DMS79 (cell line): ENCODE measurements at regions not wholly inside any gene's neighbourhood (a gene's known extent, or its start where the extent isn't known, plus 50 kb on each side); places are given as distances from the start of the nearest gene placed in this dataset.
"Not testable (repeated sequence)": the region's sequence is repeated elsewhere in the genome, so short reads cannot be mapped to it uniquely, and the experiment has no call there.

Experiments
- DNase-seq: peaks from one replicate; lab custom pipeline; 2025; lab: John Stamatoyannopoulos, UW

DNA sequence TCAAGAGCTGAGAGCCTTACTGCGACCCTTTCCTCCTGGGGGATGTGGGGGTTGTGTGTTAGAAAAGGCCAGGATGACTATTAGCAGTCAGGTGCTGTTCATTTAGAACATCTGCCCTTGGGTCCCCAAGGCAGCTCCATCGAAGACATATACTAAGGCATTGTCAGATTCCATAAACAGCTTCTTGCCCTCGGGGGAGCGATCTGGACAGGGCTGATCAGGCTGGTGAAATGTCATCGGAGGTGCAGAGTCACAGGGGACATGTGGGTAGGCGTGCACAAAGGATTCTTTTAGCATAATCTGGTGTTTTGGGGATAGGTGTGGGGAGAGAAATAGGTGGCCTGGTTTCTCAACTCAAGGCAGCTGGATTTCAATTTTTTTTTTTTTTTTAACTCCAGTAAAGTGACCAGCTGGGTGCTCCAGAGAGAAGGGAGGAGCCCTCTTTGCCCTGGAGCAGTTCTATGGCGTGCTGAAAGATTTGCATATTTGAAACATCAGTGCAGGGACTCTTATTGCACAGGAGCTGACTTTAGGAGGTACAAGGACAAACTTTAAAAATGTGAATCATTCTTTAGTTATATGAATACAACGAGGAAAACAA, 160.1 kb downstream of the SUDS3 start:
- no peak for DNase-seq

DNA sequence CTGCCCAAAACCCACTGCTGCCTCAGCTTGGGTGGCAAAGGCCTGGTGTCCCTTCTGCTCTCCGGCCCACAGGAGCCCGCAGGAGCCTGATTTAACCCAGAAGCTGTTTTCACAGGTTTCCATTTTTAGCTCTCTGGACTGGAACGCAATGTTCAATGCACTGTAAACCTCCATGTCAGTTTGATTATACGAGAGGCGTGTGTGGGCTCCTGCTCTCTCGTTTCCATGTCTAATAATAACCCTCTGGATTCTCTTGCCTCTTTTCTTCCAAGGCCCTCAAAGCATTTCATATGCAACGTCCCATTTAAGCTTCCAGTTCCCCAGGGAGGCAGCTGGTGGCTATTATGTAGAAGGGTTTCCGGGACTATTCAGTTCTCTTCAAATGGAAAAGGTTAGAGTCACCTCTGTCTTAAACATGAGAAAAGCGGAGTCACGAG, 161.1 kb downstream of the SUDS3 start:
- peak; percentile 67 for DNase-seq

DNA sequence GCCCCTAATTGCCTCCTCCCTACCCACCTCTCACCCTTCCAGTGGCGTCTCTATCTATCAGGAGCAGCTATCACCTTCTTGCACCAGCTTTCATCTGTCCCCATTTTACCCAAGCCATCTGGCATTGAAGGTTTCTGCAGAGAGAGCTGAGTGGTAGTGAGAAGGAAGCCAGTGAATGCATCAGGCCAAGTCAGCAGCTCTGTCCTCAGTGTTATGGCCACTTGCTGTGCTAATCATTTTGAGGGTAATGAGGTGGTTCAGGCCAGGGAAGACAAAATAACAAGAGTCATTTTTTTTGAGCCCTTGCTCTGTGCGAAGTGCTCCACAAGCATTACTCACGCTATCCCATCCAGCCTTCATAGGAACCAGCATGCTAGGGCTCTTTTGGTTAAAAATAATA, 164.7 kb downstream of the SUDS3 start:
- DNase-seq, result no peak

DNA sequence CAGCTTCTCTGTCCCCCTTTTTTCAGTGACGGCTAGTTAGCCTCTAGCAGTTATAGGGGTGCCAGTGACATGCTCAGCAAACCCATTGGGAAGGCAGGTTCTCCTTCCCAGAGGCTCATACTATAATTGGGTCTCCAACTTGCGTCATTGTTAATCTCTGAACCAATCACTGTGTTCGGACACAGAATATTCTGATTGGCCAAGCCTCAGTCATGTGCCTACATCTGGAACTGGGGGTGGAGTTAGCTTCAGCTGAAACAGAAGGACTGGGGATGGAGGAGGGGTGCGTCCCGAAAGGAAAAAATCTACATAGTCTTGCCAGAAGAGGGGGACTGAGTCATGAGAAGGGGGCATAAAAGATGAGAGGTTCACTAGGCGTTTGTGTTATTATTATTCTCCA, 165.6 kb downstream of the SUDS3 start:
- no peak for DNase-seq

DNA sequence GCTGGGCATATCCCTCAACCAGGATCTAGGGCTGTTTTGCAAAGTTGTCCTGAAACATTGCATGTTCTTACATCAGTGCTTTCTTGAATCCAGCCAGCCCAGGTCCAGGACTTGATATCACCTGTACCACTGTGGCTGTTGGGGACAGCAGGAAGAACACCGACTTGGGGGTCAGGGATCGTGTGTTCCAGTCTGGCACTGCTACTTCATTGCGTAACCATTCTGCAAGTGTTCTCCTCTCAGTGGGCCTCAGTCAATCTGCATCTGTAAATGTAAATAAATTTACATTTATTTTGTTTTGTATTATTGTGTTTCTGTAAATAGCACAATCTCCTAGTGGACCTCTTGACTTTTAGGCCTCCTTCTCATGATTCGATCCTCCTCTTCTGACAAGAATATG, 167.3 kb downstream of the SUDS3 start:
- no peak for DNase-seq

DNA sequence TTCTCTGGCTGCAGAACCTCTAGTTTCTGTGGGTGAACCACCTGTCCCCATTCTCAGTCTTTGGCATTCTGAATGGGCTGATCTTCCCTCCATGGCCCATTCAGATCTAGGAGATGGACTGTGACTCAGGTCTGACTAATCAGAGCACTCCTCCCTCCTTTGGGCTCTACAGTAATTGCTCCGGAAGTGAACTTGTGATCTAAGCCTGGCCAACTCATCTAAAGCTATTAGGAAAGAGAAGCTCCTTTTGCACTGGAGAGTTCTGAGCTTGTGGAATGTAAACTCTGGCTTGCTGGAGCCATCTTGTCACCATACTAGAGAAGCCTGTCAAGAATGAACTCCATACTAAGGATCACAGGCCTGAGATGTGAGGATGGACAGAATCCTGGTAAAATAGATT, 168.2 kb downstream of the SUDS3 start:
- no peak for DNase-seq

DNA sequence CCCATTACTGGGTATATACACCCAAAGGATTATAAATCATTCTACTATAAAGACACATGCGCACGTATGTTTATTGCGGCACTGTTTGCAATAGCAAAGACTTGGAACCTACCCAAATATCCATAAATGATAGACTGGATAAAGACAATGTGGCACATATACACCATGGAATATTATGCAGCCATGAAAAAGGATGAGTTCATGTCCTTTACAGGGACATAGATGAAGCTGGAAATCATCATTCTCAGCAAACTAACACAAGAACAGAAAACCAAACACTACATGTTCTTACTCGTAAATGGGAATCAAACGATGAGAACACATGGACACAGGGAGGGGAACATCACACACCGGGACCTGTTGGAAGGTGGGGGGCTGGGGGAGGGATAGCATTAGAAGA, 171.3 kb downstream of the SUDS3 start:
- DNase-seq, result not testable (repeated sequence)

DNA sequence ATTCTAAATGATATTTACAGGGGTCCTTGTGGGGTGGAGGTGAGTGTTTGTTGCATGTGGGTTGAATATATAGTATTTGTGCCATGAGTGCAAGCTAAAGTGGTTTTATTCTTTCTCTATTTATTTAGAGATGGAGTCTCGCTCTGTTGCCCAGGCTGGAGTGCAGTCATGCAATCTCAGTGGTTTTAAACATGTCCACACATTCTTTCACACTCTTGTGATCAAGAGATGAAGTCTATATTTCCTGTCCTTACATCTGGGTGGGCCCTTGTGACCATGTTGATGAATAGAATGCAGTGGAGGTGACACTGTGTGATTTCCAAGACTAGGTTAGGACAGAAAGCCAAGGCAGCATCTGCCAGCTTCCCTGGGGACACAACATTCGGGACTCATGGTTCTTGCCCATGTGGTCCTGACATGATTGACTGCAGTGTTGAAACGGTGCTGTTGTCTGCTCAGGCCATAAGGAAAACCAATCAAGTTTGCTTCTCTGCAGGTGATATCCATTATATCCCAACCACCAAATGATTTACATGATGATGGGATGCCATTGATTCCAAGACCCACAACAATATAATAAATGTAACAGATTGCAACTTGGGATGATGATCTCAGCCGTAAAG, 172.6 kb downstream of the SUDS3 start:
- no peak for DNase-seq

DNA sequence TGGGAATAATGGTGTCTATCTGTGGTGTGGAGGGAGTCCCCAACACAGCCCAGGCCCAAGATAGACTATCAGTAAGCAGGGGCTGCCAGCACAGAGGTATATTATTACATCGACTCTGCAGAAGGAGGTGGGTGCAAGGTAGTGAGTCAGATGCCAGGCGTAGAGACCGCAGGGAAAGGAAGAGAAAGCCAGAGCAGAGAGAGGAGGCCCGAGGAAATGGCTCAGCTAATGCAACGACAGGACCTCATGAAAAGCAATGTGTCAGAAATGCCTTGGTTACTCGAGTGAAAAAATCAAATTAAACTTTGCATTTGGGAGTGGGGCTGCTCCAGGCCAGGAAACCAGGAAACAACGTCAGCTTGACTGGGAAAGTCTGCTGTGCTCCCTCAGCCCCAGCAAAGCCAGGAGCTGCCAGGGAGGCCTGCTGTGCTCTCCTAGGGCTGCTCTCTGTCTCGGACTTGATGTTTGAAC, 173.2 kb downstream of the SUDS3 start:
- DNase-seq, result no peak

DNA sequence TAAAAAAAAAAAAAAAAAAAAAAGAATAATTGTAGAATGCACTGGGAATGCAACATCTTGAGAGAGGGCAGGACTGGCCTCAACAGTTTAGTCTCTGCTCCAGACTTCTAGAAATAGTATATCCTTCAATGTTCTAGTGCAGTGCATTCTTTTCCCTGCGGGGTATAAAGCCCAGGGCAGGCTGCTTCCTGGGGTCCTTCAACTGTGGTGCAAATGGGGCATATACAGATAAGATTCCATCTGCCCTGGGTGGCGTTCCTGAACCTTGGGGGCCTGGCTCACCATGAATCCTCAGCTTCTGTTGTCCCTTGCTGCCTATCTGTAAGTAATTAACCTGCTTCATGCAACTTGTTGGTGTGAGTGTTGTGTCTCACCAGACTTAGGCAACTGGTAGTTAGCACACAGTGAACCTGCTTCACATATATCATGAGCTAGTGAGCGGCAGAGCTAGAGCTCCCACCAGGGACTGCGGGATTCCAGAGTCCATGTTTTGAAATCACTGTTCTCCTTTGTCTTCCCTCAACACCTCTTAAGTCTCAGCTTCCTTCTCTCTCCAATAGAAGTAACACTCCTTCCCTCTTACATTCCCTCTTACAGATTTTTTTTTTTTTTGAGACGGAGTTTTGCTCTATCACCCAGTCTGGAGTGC, 177.6 kb downstream of the SUDS3 start:
- no peak for DNase-seq

DNA sequence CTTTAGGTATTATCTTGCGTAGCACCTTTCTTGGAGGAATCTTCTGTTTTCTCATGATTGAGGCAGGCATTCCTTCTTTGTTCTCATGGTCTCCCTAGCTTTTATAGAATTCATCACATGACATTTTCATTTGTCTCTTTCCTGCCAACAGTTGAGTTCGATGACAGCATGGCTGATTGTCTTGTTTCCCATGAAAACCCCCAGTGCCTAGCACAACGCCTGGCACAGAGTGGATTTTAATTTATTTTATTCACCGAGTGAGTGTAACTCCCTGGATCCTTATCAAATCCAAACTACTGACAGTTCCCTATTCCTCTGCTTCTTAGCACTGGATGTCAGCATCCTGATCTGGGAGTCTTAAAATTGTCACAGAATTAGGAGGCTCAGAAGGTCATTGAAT, 182.6 kb downstream of the SUDS3 start:
- DNase-seq, result no peak

DNA sequence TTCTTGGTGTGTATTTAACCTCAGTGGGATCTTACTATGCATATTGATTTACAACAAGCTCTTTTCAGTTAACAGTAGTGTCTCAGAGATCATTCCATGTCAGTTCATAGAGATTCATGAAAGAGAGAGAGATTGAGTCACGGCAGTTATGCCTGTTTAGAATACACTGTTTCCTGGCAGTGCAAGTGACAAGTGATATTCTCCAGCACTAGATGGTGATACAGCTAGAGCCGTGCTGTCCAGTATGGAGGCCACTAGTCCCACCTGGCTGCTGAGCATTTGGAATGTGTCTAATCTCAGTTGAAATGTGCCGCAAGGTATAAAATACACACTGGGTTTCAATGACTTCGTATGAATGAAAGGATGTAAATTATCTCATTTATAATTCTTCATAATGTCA, 184.4 kb downstream of the SUDS3 start:
- DNase-seq, result no peak

DNA sequence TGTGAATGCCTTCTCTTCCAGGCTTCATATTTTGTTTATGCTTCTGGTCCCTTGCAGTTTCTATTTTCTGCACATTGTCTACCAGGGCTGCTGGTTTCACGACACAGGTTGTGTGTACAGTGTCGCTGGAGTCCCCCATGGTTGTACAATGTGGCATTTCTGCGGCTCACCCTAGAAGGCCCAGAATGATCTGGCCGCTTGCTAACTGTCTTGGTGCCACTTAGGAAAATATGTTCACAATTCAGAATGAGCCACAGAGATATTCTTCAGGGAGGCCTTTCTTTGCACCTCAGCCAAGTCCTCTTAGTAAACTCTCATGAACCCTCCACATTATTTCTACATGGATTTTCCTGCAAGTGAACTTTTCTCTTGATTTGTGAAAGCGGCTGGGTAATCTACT, 195.4 kb downstream of the SUDS3 start:
- DNase-seq, result no peak

DNA sequence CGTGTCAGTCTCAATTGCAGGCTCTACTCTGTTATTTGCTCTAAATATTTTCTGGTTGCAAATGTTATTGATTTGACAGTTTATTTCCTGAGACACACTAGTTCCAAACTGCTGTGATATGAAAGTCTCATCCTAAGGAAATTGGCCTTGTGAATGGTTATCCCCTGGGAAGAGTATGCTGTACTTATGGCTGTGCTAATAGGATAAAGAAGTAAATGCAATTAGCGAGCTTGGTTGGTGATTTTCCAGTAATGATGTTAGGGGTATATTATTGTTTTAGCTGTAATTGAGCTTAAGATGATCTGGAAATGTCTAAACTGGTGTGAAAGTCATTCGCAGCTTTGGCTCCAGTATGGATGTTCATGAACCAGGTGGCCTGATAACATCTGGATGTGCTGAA, 197.9 kb downstream of the SUDS3 start:
- DNase-seq, result no peak

DNA sequence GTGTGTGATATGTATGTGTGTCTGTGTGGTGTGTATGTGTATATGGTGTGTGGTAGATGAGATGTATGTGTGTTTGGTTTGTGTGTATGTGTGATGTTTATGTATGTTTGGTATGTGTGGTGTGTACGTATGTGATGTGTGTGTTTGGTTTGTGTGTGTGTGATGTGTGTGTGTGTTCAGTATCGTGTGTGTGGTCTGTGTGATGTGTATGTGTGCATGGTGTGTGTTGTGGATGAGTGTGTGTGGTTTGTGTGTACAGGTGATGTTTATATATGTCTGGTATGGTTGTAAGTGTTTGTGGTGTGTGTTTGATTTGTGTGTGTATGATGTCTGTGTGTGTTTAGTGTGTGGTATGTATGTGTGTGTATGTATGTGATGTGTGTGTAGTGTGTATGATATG, 199.4 kb downstream of the SUDS3 start:
- no peak for DNase-seq

DNA sequence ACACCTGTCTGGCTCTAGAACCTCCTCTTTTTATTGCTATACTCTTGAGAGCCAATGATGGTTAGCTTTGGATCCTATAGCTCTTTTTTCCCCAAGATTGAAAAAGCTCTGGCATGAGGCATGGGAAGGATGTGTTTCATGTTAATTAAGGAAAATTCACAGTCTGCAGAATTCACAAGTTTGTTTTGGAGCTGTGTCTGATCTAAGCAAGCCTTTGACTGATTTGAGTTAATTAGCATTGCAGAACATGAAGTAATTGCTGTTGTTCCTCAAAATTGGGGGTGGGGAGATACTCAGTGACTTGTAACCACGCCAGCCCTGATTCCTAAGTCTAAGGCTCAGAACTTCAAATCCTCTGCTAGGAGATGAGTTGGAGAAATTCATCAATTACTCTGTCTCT, 205.0 kb downstream of the SUDS3 start:
- DNase-seq, result no peak

DNA sequence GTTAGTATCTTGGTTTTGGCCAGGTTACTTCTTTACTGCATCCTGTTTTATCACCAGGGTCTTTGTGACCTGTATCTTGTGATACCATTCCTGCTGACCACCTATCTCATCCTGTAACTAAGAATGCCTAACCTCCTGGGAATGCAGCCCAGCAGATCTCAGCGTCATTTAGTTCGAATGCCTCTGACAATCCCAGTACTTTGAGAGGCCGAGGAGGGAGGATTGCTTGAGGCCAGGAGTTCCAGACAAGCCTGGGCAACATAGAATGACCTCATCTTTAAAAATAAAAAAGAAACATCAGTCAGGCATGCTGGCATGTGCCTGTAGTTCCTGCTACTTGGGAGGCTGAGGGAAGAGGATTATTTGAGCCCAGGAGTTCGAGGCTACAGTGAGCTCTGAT, 206.5 kb downstream of the SUDS3 start:
- no peak for DNase-seq

DNA sequence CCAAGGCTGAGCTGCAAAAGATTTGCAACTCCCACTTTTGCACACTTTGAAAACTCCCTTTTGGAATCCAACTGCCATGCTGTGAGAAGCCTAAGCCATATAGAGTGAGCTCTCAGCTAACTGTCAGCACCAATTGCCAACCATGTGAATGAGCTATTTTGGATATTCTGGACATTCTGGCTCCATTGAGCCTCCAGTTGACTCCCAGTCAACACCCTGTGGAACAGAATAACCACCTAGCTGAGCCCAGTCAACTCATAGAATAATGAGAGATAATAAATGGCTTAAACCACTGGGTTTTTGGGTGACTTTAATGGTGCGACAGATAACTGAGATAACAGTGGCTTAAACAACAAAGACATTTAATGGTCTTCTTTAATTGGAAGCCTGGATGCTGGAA, 210.1 kb downstream of the SUDS3 start:
- DNase-seq, result no peak

DNA sequence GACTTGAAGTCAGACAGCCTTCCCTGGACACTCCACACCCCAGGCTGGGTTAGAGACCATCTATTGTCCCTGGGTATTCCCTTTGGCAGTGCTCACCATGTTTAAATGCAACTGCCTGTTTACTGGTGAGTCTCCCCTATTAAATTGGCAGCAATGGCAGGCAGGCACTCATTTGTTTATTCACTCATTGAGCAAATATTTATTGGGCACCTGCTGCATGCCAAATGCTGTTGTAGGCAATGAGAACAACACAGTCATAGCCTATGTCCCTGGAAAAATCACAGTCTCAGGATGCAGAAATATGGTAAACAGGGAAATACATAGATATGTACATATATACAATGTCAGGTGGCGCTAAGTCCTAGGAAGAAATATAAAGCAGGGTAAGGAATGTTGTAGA, 212.8 kb downstream of the SUDS3 start:
- DNase-seq, result no peak

DNA sequence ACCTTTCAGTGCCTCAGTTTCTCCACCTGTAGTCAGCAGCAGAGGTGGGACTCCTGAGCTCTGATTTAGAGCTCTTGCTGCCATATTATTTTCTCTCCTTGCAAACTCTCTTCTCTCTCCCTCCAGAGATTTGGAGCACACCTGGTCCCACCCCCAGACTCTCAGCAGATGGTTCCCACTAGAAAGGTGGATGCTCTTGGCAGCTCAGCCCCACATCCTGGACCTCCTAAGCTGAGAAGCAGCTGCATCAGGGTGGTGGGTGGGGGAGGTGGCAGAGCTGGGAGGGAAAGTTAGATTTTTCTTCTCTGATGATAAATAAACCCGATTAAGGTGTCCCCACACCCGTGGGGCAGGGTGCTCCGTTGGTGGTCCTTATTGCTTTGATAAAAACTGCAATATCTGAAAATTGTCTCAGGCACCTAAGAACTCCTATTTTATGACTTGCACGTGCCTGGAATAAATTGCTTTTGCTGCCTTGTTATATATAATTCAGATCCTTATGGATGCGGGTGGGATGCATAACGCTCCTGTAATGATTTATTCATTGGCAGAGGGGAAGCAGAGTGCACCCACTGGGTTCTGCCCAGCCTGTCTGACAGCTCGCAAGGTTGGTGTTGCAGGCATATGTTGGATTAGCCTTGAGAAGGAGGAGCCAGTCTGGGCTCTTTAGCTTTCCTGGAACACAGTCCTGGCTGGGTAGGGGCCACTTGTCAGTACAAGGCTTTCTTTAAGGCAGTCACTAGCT, 214.2 kb downstream of the SUDS3 start:
- no peak for DNase-seq

DNA sequence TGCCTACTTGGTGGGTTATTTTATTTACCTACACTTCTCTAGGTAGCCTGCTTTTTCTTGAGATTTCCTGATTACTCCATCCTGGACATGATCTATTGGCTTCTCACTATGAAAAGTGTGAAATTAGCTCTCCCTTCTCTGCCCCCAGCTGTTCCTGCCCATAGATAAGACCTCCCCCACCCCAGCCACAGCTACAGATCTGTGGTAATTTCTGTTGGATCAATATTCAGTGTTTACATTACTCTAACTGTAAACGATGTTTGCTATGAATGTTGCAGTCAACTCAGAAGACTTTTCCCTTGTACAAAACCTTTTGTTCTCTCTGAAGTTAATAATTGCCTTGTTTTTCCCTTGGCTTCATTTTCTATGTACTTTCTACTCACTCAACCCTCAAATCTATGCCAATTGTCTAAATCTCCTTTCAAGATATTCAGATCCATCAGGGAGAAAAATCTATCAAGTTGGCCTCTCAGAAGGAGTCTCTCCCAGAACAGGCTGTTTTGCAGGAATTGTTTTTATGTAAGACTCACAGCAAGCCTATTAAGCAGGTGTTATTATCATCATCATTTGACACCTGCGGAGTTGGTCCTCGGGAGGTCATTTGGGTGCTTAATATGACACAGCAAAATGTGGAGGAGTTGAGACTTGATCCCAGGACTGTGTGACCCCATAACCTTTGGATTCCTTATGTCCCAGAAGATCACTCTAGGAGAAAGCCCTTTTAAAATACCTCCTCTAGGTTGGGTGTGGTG, 227.4 kb downstream of the SUDS3 start:
- no peak for DNase-seq

DNA sequence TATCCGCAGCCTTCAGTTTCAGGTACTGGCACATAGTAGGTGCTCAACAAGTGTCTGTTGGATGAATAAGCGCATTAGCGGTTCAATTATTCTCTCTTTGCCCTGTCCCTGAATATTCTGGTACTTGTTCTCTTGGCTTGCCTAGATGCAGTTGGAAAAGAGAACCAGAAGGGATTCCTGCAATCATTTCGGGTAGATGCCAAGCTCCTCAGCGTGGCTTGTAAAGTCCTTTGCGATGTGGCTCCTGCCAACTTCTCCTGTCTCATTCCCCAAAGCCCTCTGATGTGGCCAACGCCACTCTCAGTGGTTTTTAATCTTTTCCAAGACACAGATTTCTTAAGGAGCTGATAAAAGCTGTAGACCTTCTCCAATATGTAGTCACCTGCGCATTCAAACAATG, 230.3 kb downstream of the SUDS3 start:
- DNase-seq, result no peak
